Frontal cortex (tissue), 3 donors: ENCODE measurements at regions not wholly inside any gene's neighbourhood (a gene's known extent, or its start where the extent isn't known, plus 50 kb on each side); places are given as distances from the start of the nearest gene placed in this dataset.

Source experiments
- DNase-seq, 2 donors: peaks; one replicate each; pipeline ENCODE4 v3.0.0; 2012; ENCODE audit warnings: low spot score in 2 of 2
- FAIRE-seq: peaks from 2 replicates; lab custom pipeline; 2012; peaks lifted over from hg19 to GRCh38; lab: Jason Lieb, UNC
- donor health status: control.
- donor health status: control.
- donor health status: control.

- FAIRE-seq (no peak), DNase-seq (no peak)
These were observed 84.8 kb upstream of the GPC1 start for GRCh38 chr2:240350696-240351087.

DNA sequence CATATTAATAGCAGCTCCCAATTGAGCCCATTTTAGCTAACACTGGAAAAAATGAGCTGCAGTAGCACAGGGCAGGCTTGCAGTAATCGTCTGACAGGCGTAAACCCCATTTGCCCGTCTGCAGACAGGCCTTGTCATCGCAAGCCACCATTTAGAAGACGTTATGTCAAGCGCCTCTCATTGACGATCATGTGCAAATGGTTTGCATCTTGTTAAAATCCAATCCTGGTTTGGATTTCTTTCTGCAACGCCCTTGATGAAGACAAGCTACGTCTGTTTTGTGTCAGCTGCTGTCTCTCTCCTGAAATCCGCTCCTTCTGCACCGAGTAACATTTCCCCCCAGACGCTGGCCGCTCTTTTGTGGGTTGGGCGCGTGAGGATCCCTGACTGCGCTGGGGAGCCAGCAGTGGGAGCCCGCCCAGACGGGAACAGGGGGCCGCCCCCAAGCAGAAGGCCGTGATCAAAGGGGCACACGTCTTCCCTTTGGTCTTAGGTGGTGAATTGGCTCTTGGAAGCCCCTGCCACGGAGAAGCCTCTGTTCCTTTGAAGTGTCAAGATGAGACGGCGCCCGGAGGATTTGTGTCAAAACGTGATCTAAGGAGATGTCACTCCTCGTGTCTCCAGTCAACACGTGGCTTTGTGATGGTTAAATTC, 84.2 kb upstream of the GPC1 start:
- FAIRE-seq (no peak), DNase-seq (no peak)

- no peak for FAIRE-seq
- DNase-seq, result no peak
These were observed 83.5 kb upstream of the GPC1 start for GRCh38 chr2:240351826-240352426.

GRCh38 chr2:240353086-240353798, 82.2 kb upstream of the GPC1 start:
- DNase-seq (no peak), FAIRE-seq (no peak)

DNA sequence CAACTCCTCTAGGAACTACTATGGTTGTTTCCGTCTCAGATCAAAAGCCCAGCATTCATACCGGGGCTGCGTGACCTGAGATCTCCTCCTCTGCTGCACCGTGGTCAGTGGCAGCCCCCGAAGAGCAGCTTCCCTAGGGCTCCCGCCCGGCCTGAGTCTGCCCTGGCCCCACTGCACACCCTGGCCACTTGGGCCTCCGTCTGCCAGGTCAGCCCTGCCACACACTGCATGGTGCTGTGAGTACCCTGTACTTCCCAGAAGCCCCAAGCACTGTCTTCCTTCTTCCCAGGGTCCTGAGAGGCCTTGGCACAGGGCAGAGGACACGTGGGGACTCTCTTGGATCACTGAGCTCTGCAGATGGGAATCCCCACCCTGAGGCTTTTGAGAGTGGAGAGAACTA, 81.5 kb upstream of the GPC1 start:
- DNase-seq (no peak), FAIRE-seq (no peak)

DNA sequence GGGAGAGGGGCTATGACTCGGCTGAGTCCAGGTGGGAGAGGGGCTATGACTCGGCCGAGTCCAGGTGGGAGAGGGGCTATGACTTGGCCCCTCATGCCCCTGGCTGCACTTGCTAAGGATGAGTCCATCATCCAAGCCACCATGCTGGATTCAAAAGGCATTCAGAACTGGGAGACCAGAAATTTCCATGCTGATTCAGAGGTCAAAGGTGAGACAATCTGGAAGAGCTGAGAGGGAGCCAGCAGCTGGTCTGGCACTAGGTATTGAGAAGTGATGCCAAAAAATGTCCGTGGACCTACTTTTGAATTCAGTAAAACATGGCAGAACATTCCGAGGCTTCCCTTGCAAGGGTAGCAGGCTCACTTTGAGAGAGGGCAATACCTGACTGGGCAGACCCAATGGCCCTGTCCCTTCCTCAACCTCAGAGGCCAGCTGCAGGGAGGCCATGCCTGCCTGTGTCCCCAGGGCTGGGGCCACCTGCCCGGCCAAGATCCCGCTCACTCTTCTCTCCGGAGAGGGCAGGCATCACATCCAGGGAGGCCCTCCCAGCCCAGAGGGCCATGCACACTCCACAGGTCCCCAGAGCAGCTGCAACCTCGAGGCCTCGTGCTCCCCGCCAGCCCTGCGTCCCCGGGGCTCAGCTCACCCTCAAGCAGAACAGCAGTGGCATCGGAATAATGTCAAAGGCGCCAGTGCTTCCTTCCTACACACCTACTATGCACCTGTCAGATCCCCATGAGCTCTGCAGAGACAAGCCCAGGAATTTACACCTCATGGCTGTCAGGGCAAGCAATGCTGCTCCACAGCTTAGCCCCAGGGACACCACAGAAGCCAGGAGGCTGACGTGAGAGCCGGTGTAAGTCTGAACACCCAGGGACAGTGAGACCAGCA, 80.2 kb upstream of the GPC1 start:
- no peak for FAIRE-seq
- no peak for DNase-seq

GRCh38 chr2:240355962-240356361, 79.5 kb upstream of the GPC1 start:
- DNase-seq, result no peak

GRCh38 chr2:240356700-240357640, 78.5 kb upstream of the GPC1 start:
- no peak for DNase-seq
- FAIRE-seq, result no peak

More at GRCh38 chr2:240355962-240356361, 79.5 kb upstream of the GPC1 start:
- FAIRE-seq, result no peak

DNA sequence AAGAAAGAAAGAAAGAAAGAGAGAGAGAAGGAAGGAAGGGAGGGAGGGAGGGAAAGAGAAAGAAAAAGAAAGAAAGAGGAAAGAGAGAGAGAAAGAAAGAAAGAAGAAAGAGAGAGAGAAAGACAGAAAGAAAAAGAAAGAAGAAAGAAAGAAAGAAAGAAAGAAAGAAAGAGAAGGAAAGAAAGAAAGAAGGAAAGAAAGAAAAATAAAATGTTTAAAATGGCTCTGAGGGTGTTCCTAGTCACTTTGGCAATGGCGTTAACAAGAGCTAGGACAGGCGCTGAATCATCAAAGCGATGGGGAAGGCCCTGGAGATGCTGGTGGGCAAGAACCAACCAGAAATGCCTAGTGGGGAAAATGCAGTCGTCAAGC, 77.8 kb upstream of the GPC1 start:
- DNase-seq (no peak), FAIRE-seq (no peak)

- DNase-seq, result no peak
- FAIRE-seq, result no peak
These were observed 77.4 kb upstream of the GPC1 start for GRCh38 chr2:240358080-240358479.

- FAIRE-seq, result no peak
- no peak for DNase-seq
These were observed 76.6 kb upstream of the GPC1 start for GRCh38 chr2:240358821-240359397.

DNA sequence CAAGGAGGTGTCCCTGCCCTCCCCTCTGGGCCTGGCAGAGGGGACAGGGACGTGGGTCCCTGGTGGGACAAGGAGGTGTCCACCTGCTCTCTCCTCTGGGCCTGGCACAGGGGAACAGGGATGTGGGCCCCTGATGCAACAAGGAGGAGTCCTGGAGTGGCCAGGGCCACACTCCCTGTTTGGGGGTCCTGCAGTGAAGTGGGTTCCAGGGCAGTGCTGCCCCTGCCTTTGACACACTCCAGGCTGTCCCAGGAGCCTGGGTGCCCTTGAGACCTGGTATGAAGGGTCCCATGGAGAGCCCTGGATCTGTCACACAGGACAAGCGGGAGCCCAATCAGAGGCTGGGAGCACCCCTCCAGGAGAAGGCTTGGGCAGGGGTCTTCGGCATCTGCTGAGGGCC, 75.8 kb upstream of the GPC1 start:
- FAIRE-seq (no peak), DNase-seq (no peak)

GRCh38 chr2:240360645-240361475, 74.6 kb upstream of the GPC1 start:
- DNase-seq (no peak), FAIRE-seq (no peak)

GRCh38 chr2:240362216-240362755, 73.2 kb upstream of the GPC1 start:
- DNase-seq (no peak), FAIRE-seq (no peak)

DNA sequence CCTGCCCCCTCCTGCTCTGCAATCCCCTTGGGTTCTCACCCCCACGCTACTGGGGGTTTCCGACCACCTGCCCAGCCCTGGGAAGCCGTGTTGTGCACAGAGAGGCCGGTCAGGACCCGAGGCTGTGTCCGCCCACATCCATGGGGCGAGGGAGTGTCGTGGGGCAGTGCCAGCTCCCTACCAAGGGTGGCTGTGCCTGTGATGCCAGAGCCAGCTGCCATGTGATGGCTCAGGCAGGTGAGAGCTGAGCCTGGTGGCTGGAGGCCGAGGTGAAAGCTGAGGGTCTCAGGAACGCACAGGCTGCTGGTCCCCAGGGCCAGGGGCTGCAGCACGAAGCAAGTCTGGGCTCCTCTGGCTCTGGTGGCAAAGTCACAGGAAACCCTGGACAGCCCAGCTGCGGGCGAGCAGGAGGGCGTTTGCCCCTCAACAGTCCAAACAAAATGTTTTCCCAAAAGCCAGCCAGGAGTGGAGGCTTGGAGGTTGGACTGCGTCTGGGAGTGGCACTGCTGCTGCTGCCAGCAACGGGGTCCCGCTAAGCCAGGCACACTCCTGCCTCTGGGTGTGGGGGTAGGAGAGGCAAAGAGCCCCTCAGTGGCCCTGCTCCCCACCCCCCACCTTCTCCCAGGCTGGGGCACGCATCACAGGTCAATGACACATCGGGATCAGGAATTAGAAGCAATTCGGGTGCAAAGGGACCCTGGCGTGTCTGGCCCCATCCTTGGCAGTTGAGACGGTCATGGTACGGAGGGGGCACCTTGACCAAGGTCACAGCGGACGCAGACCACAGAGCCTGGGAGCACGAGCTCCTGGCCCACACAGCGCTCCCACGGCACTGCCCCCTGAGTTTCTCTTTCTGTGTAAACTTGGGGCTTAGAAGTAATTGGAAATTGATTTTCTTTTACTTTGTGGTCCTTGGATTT, 72.4 kb upstream of the GPC1 start:
- FAIRE-seq (no peak), DNase-seq (no peak)

DNA sequence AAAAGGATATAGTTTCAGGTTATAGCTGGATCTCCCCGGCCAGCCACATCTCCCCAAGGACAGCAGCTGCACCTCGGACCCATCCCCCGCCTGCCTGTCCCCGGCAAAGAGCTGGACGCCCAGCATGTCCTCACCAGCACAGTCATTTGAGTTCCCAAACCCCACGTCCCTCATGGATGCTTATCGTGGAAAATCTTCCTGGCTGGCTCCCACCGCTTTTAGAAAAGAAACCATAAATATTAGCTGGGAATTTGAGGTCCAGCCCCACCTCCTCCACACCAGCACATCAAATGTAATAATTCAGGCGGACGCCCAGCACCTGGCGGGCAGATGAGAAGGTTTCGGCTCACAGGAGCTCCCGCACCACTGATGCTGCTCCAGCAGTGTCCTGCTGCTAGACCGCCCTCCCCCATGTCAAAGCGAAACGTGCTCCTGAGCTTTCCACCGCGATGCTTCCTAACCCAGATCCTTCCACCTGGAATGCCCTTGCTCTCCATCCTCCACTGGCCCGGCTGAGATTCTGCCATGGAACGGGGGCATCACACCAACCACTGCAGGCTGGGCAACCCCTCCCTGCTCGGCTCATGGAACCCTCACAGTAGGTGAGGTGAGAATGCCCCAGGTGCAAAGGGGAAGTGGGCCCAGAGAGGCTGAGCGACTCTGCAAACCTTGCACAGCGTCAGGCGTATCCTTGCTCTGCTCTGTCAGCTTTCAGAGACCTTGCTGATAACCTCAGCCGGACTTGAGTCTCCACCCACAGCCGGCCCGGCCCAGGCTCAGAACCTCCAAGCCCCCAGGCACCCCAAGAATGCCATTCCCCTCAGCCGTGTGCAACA, 71.5 kb upstream of the GPC1 start:
- FAIRE-seq (no peak), DNase-seq (no peak)
